GM23338 (cell line): ENCODE measurements at regions not wholly inside any gene's neighbourhood (a gene's known extent, or its start where the extent isn't known, plus 50 kb on each side); places are given as distances from the start of the nearest gene placed in this dataset.

Source experiments
- EZH2 ChIP-seq: fragments of 200-600 bp; sonication (generic); IDR thresholded peaks from one replicate; pipeline ENCODE4 v1.8.0; 2017; ENCODE audit warnings: antibody characterized with exemption, mild to moderate bottlenecking, low read depth; ENCODE audit not compliant: unreplicated experiment
- TF ChIP-seq, protein P1 (sequence below), 2 experiments: fragments of 200-600 bp in 1 of 2; sonication (generic) in 1 of 2; conservative IDR thresholded peaks; 2 replicates each; pipeline versions ENCODE4 v1.5.1 to v1.6.1; 2016 to 2017; ENCODE audit warnings: antibody characterized with exemption in 2 of 2, low read depth in 2 of 2, mild to moderate bottlenecking in 2 of 2, moderate library complexity in 1 of 2

- TF ChIP-seq, protein P1, sequence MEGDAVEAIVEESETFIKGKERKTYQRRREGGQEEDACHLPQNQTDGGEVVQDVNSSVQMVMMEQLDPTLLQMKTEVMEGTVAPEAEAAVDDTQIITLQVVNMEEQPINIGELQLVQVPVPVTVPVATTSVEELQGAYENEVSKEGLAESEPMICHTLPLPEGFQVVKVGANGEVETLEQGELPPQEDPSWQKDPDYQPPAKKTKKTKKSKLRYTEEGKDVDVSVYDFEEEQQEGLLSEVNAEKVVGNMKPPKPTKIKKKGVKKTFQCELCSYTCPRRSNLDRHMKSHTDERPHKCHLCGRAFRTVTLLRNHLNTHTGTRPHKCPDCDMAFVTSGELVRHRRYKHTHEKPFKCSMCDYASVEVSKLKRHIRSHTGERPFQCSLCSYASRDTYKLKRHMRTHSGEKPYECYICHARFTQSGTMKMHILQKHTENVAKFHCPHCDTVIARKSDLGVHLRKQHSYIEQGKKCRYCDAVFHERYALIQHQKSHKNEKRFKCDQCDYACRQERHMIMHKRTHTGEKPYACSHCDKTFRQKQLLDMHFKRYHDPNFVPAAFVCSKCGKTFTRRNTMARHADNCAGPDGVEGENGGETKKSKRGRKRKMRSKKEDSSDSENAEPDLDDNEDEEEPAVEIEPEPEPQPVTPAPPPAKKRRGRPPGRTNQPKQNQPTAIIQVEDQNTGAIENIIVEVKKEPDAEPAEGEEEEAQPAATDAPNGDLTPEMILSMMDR (conservative IDR thresholded peaks at IDR 0.05; ENCODE audit: low read depth in 2 of 2): no peak
- no peak for TF ChIP-seq EZH2
Observed at GRCh38 chr6:44533421-44533820, 145.9 kb downstream of the CDC5L start.
